ENCODE measurements at regions not wholly inside any gene's neighbourhood (a gene's known extent, or its start where the extent isn't known, plus 50 kb on each side); places are given as distances from the start of the nearest gene placed in this dataset.

DNA sequence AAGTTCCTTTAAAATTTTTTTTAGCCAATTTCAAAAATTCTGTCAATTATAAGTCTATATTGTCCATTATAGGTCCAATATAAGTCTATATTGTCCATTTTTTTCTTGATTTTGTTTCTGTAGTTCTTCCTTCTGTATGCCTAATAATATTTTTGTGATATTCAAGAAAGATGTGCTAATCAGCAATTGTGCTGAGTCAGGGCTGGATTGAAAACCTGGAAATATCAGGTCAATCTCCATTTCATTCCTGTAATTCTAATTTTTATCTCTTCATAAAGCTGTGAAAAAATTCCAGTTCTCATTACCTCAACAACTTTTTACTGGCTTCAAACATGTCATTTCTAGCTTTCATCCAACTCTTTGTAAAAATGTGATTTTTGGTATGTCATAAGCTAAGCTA is 353.7 kb downstream of the SLITRK6 start:
- DNase-seq, result no peak

GRCh38 chr13:85441975-85442374 is 357.2 kb downstream of the SLITRK6 start:
- DNase-seq, result no peak

DNA sequence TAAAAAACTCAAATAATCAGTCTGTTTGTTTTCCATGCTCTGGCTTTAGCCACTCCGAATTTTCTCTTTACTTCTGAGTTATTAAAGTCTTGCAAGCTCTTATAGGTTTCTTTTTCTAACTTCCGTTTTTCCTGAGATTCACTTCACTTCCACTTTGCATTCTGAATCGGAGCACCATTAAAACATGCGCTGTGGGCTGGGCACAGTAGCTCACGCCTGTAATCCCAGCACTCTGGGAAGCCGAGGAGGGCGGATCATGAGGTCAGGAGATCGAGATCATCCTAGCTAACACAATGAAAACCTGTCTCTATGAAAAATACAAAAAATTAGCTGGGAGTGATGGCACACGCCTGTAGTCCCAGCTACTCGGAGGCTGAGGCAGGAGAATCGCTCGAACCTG is 357.9 kb downstream of the SLITRK6 start:
- no peak for DNase-seq

DNA sequence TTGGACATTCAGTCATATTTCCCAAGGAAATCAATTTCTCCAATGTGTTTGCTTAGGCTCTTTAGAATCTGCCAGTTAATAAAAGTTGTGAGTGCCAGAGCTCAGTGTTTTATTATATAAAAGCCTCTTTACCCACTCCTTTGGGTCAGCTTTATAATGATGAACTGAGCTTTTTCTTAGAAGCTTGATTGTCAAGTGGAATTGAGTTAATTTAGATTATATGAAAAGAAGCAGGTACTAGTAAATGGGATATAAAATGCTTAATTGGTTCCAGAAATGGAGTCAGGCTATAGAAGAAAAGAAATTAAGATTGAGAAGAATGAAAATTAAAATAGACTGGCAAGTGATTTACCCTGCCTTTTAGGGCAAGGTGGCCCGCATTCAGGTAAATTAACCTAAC is 363.2 kb downstream of the SLITRK6 start:
- no peak for DNase-seq

- no peak for DNase-seq
Measured at GRCh38 chr13:85434927-85435326, 364.3 kb downstream of the SLITRK6 start.

GRCh38 chr13:85432881-85433280 is 366.3 kb downstream of the SLITRK6 start:
- no peak for DNase-seq

GRCh38 chr13:85431720-85432119 is 367.5 kb downstream of the SLITRK6 start:
- no peak for DNase-seq

DNA sequence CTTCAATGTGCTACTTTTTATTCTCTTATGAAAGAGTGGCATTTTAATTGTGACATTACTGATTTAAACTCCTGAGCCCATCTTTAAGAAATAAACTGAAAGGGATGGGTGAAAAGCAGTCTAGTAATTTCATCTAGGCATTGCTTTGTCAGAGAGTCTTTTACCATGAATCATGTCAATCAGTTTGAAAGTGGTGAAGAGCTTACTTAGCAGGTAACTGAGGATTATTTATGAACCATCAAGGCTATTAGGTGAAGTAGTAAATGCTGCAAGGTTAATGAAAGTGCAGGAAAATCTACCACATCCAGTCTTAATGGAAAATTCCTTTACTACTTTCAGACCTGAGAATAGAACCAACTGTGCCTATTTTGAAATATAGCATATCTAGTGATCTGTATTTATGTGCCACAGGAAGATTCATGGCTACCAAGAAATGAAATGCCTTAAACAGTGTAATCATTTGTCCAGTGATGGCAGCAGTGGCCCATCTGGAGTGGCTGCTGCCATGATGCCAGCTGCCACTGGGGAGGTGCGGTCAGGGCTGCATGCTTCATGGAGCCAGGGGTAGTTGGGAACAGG is 368.9 kb downstream of the SLITRK6 start:
- no peak for DNase-seq

DNA sequence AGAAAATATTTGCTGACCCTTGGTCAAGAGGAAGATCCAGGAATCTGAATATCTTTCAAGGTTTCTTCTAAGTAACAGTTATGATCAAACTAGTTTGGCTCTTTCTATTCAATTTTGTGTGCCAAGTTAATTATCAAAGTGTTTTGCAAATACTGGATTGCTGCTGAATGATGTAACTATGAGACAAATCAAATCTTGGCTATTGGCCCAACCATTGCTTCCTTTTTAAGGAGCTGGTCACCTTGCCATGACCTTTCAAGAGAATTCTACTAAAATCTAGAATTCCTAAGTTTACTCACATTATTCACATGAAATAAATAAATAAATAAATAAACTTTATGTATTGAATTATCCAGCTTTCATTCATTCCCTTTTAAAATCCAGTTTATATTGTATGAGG is 371.8 kb downstream of the SLITRK6 start:
- DNase-seq, result no peak

GRCh38 chr13:85420136-85420535 is 379.1 kb downstream of the SLITRK6 start:
- DNase-seq, result no peak

DNA sequence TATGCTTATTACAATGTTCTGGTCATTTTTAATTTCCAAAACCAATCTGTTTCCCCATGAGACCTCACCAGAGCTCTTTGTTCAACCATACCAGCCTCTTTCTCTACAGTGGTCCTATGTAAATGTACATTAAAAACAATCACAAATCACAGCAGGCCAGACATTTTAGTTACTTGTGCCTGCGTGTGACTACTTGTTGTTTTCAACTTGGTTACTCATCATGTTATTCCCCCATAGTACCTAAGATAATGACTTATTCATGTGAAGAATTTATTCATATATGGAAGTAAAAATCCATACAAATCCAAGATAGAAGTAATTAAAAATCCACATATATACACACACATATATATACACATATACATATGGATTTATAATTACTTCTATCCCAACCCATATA is 379.6 kb downstream of the SLITRK6 start:
- no peak for DNase-seq

- DNase-seq, result no peak
Measured at GRCh38 chr13:85417807-85418206, 381.4 kb downstream of the SLITRK6 start.

DNA sequence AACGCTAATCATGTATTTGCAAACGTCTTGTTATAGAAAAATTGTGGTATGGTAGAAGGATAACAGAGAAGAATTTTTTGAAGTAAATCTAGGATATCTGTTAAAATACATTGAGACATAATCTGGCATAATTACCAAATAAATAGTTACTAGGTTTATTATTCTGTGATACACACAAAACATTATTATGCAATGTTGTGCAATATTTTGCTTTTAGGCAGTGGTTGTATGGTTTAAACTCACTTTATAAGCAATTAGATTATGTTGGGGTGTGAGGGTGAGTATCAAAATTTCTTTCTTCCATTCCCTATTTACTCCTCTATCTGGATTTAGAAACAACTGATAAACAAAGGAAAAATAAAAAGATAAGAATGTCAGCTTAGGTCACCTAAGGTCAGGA is 385.6 kb downstream of the SLITRK6 start:
- no peak for DNase-seq

- DNase-seq, result no peak
Measured at GRCh38 chr13:85412448-85412847, 386.8 kb downstream of the SLITRK6 start.

DNA sequence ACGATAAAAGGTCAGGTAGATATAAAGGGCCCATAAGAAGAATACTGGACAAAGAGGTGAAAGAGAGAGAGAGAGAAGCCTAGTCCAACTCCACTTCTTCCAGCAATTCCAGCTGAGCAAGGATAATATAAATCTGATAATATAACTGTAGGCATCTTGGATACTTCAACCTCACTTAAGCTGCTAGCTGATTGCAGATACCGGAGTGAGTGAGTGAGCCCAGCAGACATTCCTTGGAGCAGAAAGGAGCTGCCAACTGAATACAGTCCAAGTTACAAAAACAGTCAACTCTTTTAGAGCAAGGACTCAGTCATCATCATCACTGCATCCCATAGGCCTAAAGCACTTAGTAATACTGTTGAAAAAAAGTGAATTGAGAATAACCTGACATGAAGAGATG is 387.6 kb downstream of the SLITRK6 start:
- no peak for DNase-seq

DNA sequence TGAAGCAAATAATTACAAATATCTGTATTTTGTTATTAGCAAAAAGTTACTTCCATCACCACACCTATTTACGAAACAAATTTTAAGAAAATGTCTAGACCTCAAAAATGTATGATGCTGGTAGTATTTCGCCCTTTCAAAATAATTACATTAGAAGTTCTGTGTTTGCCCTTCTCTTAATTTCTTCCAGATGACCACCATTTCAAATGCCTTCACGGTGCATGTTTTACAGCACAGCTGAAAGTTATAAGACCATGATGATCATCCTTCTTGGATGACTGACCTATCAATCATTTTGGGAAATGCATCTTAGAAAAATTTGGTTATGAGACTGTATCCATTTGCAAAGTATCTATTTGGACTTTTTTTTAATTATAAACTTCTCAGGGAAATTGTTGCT is 390.8 kb downstream of the SLITRK6 start:
- no peak for DNase-seq

DNA sequence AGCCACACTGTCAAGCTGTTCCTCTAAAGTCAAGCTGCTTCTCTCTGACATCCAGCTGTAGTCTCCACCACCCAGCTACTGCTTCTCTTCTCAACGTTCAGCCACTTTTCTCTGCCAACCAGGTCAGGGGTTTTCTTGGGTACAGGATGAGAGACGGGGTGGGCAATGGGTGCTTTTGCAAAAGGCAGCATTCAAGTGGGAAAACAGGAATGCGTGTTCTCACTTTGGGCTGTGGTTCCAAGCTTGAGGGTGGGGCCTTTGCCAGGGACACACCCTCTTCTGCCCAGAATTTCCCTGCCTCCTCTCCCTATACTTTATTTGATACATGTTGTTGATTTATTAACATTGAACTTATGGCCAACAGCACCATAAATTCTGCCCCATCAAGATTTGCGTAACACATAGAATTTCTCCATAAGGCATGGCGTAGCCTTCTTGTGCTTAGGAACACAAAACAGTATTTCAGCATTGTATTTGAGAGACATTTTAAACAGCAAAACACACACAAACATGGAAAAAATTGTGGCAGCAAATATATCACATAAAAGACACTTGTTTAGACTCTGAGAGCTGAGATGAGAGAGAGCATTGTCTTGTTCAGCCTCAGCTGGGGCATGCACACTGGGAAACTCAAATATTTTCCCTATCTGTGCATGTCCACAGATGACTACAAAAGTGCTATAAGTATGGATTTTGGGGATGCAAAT is 392.8 kb downstream of the SLITRK6 start:
- no peak for DNase-seq

DNA sequence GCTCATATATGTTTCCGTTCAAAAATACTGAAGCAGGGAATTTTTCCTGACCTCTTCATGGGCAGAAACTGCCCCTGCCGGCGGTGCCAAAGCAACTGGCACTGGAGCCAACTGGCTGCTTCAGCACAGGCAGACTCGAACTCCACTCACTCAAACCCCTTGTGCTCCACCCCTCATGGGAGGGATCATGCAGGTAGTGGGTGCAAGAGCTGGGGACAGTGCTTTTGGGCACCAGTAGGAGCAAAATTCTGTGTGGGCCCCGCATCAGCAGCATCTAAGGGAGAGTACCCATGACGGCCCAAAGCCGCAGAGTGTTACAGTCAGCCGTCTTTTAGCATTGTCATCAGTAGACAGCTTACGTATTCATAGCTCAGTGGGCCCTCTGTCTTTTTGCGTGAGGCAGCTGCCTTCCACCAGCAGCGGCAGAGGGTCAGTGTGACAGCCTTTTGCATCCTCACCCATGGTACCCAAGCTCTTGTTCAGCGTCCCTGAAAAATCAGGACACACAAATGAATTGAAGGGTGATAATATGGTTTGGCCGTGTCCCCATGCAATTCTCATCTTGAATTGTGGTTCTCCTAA is 393.8 kb downstream of the SLITRK6 start:
- no peak for DNase-seq

GRCh38 chr13:85386424-85386823 is 412.8 kb downstream of the SLITRK6 start:
- no peak for DNase-seq

DNA sequence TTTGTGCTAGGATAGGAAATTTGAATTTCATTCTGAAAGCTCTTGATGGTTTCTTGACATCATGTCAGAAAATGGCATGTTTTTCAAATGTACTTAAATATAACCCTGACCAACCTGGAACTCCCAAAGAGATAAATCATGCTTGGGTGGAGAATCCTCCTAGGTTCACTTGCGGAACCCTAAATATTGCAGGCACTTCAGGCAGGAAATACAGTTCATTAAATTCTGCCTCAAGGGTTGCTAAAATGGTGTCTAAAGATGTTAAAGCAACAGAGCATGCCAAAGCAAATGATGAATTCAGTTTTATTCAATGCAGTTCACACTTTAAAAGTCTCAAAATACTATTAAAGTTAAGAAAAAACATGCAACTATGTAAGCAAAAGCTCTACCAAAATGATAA is 415.9 kb downstream of the SLITRK6 start:
- DNase-seq, result no peak

GRCh38 chr13:85381082-85381481 is 418.1 kb downstream of the SLITRK6 start:
- DNase-seq, result no peak

DNA sequence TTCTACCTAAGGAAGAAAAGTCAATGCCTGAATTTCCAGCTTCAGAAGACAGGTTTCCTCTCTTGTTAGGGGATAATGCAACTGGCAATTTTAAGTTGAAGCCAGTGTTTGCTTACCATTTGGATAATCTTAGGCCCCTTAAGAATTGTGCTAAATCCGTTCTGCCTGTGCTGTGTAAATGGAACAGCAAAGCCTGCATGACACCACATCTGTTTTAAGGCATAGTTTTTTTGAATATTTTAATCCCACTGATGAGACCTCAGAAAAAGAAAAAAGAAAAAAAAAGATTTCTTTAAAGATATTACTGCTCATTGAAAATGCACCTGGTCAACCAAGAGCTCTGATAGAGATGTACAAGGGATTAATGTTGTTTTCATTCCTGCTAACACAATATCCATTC is 419.2 kb downstream of the SLITRK6 start:
- no peak for DNase-seq

DNA sequence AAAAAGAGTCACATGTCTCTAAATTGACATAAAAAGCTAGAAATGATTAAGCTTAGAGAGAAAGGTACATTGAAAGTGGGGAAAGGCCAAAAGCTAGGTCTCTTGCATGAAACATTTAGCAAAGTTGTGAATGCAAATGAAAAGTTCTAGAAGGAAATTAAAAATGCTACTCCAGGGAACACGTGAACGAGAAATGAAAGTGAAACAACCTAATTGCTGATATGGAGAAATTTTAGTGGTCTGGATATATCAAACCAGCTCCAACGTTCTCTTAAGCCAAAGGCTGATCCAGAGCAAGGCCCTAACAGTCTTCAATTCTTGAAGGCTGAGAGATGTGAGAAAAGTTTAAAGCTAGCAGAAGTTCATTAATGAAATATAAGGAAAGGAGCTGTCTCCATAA is 419.8 kb downstream of the SLITRK6 start:
- DNase-seq, result no peak

DNA sequence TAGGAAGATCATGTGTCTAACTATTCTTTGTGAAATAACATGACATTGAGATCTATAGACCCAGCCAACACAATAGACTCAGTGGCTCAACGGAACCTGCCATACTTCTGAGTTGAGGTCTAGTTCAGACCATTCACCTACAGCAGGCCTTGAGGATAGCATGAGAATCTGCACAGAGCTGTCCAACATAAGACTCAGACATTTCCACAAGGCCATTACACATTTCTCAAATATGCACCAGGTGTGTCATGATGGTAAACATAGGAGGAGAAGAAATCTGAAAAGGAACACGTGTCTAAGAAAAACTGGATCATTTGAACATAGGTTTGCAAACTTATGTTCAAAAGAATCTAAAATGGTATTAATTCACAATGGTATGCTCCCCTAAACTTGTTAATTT is 421.4 kb downstream of the SLITRK6 start:
- DNase-seq, result no peak

GRCh38 chr13:85373322-85373721 is 425.9 kb downstream of the SLITRK6 start:
- DNase-seq, result no peak
